GM21381 (cell line): ENCODE measurements at regions not wholly inside any gene's neighbourhood (a gene's known extent, or its start where the extent isn't known, plus 50 kb on each side); places are given as distances from the start of the nearest gene placed in this dataset.
"Not testable (repeated sequence)": the region's sequence is repeated elsewhere in the genome, so short reads cannot be mapped to it uniquely, and the experiment has no call there.

Experiments
- ATAC-seq: cut with Tn5 transposase; IDR thresholded peaks from one replicate; pipeline ENCODE4 v1.9.1; 2021; ENCODE audit warnings: mild to moderate bottlenecking, moderate library complexity; ENCODE audit not compliant: unreplicated experiment

DNA sequence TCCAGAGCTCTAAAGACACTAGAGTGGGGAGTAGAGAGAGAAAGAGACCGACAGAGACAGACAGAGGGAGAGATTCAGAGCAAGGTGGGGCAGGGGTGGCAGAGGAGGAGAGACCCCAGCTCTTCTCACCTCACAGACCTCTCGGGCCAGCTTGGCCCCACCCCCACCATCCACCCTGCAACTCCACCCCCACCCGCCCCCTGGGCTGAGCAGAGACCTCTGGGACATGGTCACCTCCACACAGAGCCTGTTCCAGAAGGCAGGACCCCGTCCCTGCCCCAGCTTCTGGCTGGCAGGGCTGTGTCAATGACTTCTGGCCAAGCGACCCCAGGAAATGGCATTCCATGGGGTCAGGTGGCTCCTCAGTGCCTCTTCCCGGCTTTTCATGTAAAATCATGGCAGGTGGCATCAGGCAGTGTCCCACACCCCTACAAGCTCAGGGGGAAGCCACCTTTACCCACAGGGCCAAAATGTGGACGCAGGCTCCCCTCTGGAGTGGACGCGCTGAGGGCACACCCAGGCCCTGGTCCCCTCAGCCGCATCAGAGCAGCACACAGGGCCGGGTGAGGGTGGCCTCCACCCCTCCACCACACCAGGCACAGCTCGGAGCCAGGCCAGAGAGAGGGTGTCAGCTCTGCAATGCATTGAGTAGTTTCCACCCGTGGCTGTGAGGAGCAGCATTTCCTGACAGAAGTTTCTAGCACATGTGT lies 131.2 kb upstream of the LPCAT1 start:
- ATAC-seq, result no peak

DNA sequence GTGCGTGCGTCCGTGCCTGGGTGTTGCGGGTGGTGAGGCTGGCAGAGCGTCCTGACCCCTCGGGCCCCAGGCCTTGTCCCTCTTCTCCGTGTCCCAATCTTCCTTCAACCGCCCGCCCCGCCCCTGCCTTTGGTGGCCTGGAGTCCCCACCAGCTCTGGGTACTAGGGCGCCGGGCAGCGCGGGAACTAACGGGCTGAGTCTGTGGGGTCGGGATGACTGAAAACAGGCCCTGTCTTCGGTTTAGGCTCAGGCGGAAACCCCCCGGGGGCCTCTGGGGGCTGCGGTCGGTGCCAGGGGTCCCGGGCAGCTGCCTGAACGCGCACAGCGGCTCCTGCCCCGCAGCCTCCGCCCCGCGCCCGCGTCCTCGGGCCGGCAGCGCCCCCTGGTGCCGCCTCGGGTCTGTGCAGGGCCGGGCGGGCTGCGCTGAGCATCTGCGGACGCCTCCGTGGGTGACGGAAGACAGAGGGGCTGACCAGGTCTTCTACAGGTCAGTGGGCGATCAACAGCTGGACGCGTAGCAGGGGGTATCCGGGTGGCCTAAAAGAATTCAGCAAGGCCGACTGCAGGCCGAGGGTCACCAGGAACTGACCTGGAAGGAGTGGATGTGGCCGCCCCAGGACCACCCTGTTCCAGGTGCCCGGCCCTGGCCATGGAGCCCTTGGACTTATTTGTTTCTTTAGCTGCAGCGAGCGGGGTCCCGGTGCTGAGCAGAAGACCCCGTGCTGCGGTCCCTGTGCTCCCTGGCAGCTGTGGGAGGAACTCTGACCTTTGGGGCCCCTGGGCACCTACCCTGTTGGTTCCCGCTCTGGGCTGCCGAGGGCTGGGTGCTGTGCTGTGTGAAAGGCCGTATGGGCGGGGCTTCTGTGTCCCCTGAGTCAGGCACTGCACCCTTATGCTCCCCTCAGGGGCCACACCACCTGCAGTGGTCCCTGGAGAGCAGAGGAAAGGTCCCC lies 130.2 kb upstream of the LPCAT1 start:
- peak; percentile 91 for ATAC-seq

DNA sequence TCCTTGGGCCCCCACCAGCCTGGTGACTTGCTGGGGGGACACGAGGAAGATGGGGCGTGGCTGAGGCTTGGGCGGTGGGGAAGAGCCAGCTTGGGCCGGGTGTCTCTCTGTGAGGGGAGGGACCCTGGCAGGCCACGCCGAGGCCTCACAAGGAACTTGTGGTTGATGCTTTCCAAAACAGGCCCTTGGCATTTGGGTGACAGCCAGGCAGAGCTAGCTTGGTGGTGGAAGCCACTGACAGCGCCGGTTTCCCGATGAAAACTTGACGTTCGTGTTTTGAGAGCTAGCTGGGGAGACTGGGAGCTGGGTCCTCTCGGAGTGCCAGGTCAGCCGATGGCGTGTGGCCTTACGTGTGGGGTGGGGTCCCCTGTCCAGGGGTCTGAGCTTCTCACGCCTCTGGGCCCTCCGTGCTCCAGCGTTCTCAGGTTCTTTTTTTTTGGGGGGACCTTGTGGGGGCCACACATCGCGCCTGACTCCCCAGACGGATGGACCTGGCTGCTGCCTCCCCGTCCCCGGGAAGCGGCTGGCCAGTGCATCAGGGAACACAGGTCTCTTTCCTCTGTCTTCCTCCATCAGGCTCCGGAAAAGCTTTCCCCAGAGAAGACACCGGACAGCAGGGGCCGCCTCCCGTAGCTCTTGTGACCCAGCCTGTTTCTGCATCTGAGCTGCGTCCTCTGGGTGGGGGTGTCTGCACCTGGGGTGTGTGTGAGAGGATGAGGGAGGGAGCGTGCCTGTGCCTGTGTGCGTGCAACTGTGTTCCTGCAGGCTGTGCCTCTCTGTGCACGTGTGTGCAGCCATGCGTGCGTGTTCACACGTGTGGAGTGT lies 129.3 kb upstream of the LPCAT1 start:
- peak; percentile 21 for ATAC-seq

DNA sequence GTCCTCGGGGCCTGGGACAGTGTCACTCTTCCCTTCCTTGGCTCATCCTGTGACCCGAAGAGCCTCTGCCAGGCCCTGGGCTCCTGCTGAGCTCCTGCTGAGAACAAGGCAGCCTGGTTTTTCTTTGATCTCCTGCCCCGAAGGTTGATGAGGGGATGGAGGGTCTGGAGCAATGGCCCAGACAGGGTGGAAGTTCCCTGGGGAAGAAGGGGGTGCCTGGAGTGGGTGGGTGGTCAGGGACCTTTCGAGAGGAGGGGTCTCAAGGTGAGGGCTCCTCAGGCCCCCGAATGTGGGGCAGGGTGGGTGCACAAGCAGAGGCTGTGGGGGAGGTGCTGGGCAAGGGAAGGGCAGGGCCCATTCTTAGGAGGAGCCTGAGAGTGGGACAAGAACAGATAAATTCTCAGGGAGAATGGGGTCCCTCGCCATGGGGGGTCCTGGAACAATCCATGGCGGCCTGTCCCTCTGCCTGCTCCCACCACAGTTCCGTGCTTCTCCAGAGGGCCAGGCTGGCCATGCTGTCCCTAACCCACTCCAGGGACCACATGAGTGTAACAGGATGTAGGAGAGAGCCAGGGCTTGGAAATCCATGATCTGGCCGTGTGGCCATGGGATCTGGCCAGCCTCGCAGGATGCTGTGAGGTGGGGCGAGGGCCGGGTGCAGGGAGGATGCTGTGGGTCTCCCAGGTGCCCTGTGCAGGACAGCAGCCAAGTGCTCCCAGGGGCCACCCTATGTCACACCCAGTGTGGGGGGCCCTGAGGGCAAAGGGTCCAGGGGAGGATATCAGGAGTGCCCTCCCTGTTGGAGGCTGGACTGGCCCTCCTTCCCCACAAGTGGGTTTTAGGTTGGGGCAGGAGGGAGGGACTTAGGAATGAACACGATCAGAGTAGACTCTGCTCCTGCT lies 128.5 kb upstream of the LPCAT1 start:
- no peak for ATAC-seq

DNA sequence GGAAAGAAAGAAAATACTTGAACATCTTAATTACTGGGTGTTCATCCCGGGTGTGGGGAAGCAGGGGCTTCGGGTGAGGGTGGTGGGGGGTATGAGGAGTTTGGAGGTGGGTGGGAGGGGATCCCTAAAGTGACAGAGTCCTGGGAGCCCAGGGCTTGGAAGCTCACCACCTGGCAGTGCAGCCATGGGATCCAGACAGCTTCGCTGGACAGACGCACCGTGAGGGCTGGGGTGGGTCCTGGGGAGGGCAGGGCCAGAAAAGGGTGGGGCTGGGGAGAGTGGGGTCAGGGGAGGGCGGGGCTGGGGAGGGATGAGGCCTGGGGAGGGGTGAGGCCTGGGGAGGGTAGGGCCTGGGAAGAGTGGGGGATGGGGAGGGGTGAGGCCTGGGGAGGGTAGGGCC lies 127.5 kb upstream of the LPCAT1 start:
- ATAC-seq, result no peak

DNA sequence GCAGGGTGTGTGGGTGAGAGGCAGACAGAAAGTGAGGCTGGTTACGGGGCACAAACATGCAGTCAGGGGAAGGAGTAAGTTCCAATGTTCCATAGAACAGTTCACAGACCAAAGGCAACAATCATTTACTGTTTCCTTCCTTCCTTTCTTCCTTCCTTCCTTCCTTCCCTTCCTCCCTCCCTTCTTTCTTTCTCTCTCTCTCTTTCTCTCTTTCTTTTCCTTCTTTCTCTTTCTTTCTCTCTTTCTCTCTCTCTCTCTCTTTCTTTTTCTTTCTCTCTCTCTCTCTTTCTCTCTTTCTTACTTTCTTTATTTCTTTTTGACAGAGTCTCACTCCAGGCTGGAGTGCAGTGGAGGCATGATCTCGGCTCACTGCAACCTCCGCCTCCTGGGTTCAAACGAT lies 125.8 kb upstream of the LPCAT1 start:
- ATAC-seq, result no peak

DNA sequence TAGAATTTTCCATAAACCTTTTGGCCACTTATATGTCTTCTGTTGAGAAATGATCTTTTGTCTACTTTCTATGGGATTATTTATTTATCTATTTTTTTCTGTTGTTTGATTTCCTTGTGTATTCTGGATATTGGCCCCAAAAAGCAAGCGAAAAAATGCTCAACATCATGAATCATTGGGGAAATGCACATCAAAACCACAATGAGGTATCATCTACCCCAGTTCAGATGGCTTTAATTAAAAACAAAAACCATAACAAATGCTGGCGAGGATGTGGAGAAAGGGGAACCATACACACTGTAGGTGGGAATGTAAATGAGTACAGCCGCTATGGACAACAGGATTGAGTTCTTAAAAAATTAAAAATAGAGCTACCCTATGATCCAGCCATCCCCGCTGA lies 125.0 kb upstream of the LPCAT1 start:
- ATAC-seq, result no peak

DNA sequence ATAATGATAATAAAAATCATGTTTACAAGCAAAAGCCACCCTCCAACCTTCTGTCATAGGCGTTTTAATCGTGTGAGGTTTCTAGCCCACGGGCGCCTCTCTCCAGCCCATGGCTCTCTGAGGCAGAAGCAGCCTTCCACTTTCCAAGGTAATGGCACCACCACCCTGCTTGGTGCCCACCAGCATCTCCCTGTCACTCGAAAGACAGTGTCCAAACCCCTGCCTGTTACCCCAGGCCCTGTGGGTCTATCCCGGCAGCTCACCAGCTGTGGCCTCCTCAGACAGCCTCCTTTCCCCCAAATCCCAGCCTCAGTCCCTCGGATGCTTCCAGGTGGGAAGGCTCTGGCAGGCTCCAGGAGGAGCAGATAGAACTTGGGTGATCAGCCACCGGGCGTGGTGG lies 123.8 kb upstream of the LPCAT1 start:
- no peak for ATAC-seq

DNA sequence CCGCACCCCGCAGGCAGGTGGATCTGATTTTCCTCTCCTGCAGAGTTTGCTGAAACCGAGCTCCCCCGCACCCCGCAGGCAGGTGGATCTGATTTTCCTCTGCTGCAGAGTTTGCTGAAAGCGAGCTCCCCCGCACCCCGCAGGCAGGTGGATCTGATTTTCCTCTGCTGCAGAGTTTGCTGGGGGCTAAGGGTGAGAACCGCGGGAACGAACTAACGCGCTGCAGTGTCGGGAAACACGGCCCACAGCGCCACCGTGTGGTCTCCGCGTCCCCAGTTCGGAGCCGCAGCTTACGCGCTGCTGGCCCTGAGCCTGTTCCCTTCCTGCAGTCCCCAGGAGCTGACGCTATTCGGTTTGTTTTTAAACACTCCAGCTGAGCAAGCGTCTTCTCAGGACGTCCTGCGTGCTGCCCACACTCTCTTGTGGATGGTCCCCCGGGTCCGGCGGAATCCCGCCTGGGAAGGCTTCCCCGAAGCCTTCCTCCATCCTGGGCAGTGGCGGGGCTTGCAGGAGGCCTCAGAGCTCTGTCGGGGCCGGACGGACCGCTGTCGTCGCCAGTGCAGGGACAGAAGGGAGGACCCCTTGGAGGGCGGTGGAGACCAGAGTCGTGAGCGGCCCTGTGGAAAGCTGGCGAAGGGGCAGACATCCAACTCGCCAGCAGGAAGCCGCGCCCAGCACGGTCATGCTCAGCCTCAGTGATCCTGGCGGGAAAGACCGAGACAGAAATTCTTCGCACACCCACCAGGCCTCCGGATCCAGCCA lies 121.2 kb upstream of the LPCAT1 start:
- peak; percentile 64 for ATAC-seq

DNA sequence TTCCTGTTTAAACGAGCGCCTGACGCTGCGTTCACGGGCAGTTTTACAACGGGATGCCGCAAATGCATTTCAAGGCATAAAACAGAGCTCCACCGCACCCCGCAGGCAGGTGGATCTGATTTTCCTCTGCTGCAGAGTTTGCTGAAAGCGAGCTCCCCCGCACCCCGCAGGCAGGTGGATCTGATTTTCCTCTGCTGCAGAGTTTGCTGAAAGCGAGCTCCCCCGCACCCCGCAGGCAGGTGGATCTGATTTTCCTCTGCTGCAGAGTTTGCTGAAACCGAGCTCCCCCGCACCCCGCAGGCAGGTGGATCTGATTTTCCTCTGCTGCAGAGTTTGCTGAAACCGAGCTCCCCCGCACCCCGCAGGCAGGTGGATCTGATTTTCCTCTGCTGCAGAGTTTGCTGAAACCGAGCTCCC lies 120.6 kb upstream of the LPCAT1 start:
- not testable (repeated sequence) for ATAC-seq

DNA sequence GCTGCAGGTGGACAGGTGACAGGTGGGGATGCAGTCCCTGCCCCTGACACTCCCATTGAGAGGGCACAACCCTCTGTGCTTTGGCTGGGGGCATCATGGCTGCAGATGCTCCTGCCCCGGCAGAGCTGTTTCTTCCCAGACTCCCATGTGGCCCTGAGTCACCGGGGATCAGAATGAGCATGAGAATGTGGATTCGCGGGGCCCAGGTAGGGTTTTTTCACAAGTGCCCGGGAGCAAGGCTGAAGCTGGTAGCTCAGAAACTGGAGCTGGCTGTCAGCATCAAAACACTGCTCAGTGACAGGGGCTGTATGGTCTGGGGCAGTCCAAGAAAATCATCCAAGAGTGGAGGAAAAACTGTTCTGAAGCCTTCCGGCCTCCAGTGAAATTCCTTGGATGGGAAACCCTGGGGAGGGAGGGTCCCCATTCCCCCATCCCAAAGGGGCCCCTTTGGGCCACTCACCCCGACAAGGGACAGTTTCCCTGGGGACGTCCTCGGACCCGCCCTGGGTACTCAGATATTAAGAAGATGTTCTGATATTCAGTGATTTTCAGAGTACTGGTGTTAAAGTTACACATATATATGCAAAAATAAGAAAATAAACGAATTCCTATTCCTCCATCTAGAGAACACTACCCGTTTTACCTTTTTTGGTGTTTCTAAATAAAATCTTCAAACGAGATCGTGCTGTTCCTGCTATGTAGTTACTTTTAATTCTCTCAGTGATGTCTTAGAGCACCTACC lies 120.1 kb upstream of the LPCAT1 start:
- ATAC-seq, result no peak

DNA sequence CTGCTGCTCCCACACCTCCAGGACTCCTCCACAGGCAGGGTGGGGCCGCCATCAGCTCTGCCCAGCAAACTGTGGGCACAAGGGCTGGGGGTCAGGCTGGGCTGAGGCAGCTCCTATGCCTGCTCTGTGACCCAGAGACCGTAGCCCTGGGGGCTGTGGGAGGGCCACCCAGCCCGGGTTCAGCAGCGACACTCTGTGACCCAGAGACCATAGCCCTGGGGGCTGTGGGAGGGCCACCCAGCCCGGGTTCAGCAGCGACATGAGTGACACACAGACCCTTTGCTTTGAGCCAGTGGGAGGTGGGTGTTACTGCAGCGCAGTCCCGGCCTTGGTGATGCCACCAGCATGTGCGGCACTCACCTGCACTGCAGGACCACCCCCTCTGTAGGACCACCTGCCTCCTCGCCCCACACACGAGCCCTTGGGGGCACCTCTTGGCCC lies 118.9 kb upstream of the LPCAT1 start:
- no peak for ATAC-seq

DNA sequence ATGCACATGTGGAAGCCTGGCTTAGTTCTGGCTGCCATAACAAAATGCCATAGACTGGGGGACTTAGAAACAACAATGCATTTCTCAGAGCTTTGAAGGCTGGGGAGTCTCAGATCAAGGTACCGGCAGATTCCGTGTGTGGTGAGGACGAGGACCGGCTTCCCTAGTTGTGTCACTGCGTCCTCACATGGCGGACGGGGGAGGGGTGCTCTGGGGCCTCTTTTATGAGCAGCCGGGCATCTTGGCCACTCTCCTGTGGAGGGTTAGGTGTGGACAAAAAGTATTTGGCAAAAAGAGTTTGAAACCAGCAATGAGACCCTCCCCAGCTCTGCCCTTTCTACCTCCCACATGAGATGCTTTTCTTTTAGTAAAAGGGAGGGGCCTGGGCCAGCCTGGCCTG lies 118.5 kb upstream of the LPCAT1 start:
- no peak for ATAC-seq

DNA sequence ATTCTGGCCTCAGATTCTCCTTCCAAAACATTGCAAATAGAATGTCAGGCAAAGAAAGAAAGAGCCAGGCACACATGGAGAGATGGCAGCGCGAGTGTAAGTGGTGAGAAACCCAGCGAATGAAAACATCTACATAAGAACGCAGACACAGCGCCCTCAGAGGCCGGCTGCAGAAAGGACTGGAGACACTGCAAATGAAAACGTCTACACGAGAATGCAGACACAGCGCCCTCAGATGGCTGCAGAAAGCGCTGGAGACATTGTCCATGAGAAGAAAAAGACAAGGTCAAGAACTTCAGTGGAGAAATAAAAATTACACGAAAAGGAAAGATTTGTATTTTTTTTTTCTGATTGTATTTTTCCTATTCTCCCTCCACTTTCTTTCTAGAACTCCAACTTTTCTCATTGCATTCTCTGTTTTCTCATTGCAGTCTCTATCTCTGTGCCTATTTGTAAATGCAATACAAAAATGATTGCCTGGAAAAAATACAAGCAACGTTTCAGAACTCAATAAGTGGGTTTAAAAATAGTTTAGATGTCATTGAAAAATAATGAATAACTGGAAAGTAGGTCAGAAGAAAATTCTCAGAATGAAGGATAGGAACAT lies 117.9 kb upstream of the LPCAT1 start:
- peak; percentile 61 for ATAC-seq

DNA sequence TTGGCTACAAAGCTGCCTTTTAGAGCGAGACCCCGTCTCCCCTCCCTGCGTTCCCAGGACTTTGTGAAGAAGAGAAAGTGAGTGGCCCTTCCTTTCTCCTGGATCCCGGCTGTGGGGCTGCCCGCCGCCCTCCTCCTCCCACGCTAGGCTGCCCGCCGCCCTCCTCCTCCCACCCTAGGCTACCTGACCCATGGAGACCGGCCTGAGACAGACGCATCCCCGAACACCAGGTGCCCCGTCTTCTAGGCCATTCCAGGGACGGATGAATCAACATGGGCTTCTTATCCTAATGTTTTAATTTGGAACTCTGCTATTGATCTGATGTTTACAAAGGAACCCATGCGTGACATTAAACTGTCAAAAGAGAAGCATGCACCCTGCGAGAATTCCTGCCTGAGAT lies 117.3 kb upstream of the LPCAT1 start:
- ATAC-seq, result no peak

DNA sequence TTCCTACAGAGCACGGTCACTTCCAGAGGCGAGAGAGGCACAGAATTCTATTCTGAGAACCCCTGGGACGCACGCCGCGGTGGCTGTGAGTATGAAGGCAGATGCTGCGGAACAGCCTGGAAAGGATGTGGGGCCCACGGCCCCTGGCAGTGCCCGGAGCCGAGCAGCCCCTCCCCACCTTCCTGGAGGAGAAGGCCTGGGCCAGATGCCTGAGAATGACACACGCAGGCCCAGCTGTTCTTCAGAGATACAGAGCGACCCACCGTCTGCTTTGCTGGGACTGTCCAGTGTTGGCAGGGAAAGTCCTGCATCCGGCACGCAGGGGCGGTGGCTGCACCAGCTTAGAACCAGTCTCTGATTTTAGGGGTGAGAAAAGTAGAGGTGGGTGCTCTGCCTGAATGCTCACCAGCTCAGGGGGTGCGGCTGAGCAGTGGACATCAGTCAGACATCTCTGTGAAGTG lies 116.7 kb upstream of the LPCAT1 start:
- no peak for ATAC-seq

DNA sequence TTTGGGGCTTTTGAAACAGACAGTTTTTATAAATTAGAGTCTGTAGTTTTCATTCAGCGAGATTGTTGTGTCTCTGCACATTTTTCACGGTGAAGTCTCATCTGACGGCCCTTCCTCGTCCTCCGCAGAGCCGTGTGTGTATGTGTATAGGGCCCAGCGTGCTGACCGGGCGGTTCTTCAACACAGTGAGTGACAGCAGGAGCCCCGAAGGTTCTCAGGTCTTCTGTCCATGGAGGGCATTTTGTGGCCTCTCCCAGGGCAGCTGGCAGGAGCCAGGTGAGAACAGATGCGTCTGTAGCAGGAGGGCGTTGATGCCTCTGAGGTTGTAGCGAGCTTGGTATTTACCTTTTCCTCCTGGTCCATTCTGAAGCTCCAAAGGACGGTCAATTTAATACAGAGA lies 116.0 kb upstream of the LPCAT1 start:
- ATAC-seq, result no peak

DNA sequence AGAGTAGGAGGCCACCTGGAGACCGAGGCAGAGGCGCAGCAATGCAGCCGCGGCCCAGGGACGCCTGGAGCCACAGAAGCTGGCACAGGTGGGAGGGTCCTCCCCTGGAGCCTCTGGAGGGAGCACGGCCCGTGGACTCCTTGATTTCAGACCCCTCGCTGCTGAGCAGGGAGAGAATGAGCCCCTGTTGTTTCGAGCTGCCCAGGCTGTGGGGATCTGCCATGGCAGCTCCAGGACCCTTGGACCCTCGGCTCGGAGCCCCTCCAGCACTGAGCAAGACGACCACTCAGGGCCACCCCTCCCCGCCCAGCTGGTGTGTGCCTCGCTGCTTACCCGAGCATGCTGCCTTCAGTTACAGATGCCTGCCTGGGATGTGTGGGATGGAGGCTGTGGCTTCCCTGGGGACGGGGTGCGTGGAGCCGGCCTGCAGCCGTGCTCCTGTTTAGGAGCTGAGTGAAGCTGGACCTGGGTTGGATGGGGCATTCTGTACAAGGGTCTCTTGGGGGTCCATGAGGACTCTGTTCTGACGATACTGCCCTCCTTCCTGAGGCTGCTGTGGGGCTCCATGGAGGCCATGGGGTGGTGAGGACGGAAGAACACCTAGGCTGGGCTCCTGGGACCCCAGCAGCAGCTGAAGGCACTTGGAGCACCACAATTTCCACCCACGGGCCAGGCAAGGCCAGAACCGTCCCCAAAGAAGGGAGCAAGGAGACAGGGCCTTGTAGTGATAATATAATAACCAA lies 115.1 kb upstream of the LPCAT1 start:
- no peak for ATAC-seq
